Duodenal mucosa (tissue), 2 donors: ENCODE measurements at regions not wholly inside any gene's neighbourhood (a gene's known extent, or its start where the extent isn't known, plus 50 kb on each side); places are given as distances from the start of the nearest gene placed in this dataset.
"Not testable (repeated sequence)": the region's sequence is repeated elsewhere in the genome, so short reads cannot be mapped to it uniquely, and the experiment has no call there.

Source experiments
- H3K27ac ChIP-seq: one replicate; pipeline ENCODE4 v1.7.0; 2013; ENCODE audit warnings: low read depth, low read length
- H3K27me3 ChIP-seq, 2 donors: one replicate each; pipeline ENCODE4 v1.7.0; 2013; ENCODE audit warnings: low read length in 2 of 2, control low read depth in 1 of 2; ENCODE audit not compliant: insufficient read depth in 2 of 2, control insufficient read depth in 1 of 2
- H3K36me3 ChIP-seq, 2 donors: one replicate each; pipeline ENCODE4 v1.7.0; 2013; ENCODE audit warnings: low read length in 2 of 2, control low read depth in 1 of 2; ENCODE audit not compliant: insufficient read depth in 2 of 2, control insufficient read depth in 1 of 2
- H3K4me1 ChIP-seq, 2 donors: one replicate each; pipeline ENCODE4 v1.7.0; 2013; ENCODE audit warnings: low read length in 2 of 2, control low read depth in 1 of 2; ENCODE audit not compliant: insufficient read depth in 2 of 2, control insufficient read depth in 1 of 2
- H3K4me3 ChIP-seq, 2 donors: one replicate each; pipeline ENCODE4 v1.7.0; 2013; ENCODE audit warnings: low read length in 2 of 2, low read depth in 1 of 2
- H3K9ac ChIP-seq, 2 donors: one replicate each; pipeline ENCODE4 v1.7.0; 2013; ENCODE audit warnings: low read length in 2 of 2, low read depth in 1 of 2
- H3K9me3 ChIP-seq, 2 donors: one replicate each; pipeline ENCODE4 v1.7.0; 2013; ENCODE audit warnings: low read length in 2 of 2, control low read depth in 1 of 2; ENCODE audit not compliant: control insufficient read depth in 1 of 2

DNA sequence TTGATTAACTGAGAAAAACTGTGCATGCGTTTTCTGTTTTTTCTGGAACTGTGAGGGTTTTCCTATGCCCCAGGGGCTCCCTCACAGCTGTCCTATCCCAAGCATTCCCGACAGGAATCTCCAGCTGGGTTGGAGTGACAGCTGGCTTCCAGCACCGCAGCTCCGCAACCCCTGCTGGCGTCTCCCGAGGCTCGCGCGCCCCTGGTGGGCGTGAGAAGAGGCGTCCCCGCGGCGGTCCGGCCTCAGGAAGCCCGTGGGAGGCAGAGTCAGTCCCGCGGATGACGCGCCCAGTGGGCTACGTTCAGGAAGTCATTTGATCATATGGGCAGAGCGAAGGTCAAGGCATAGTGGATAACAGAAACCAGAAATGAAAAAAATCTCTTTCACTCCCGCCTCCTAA lies 821.9 kb downstream of the SPATA31A1 start:
- H3K4me3 ChIP-seq, H3K27me3 ChIP-seq, H3K4me1 ChIP-seq, H3K9ac ChIP-seq, H3K36me3 ChIP-seq, H3K9me3 ChIP-seq, H3K27ac ChIP-seq: not testable (repeated sequence)

DNA sequence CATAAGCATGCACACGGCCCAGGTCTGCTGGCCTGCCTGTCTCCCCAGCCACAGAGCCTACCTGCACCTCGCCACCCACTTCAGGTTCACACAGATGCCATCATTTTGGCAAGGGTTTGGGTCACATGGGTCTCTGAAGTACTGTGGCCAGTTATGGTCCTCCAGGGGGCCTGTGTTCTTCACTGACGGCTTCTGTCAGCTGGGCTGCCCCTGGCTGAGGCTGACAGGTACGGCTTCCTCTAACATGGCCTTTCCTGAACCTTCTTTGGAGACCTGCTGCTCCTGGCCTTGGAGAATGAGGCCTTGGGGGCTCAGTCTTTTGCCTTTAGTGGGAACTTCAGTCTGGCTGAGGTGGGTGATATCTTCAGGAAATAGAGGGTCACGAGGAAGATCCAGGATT lies 835.9 kb downstream of the SPATA31A1 start:
- not testable (repeated sequence) for H3K4me3 ChIP-seq, H3K9me3 ChIP-seq, H3K27ac ChIP-seq, H3K4me1 ChIP-seq, H3K27me3 ChIP-seq, H3K36me3 ChIP-seq, H3K9ac ChIP-seq

DNA sequence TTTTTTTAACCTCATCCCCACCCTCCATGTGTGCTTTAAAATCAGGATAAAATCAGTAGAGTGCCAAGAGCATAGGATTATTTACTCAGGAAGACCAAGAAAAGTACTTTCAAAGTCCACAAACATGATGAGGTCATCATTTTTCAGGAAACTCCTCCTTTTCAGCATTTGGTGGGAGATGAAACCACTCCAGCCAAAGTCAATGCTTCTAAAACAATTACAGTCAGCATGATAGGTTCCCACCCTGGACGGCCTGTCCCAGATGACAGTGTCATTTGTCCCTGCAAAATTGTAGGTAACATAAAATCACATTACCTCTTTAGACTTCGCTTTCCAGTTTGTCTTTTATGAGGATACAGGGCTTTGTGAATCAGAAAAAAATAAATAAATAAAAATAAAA lies 836.7 kb downstream of the SPATA31A1 start:
- H3K36me3 ChIP-seq, H3K4me3 ChIP-seq, H3K27me3 ChIP-seq, H3K4me1 ChIP-seq, H3K9me3 ChIP-seq, H3K27ac ChIP-seq, H3K9ac ChIP-seq: not testable (repeated sequence)

DNA sequence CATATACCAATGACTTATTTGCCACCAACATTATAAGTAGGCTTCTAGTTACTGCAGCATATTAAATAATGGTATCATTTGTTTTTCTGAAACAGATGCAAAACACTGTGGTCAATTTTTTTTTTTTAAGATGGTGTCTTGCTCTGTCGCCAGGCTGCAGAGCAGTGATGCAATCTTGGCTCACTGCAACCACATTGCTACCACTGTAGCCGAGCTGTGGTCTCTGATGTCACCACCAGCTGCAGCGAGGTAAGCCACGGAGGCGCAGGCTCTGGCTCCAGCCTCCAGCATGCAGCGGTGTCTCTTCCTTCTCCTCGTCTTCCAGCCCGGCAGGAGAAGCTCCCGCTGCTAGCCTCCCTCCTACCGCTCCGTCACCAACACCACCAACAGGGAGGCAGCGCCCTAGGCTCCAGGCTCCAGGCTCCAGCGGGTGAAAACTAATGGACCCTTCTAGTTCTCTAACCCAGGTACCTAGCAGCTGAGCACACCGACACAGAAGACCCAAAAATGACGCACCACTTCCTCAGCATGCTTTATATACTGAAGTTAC lies 840.8 kb downstream of the SPATA31A1 start:
- H3K9ac ChIP-seq, H3K4me3 ChIP-seq, H3K9me3 ChIP-seq, H3K27me3 ChIP-seq, H3K4me1 ChIP-seq, H3K36me3 ChIP-seq, H3K27ac ChIP-seq: not testable (repeated sequence)

DNA sequence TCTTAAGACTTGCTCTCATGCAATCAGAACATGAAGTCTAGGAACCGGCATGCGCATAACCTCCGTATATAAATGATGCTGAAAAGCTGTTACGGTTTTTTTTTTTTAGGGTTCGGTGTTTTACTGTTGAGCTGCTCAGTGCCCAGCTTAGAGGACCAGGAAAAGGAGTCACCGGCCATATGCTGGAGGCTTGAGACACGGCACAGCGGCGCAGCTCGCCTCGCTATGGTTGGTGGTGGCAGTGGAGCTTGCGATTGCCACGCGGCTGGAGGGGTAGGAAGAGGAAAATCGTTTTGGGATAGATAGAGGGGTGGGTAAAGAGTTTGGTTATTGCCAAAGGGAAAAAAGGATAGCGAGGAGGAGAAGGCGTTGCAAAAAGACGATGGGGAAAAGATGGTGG lies 841.3 kb downstream of the SPATA31A1 start:
- H3K4me3 ChIP-seq, H3K9ac ChIP-seq, H3K9me3 ChIP-seq, H3K36me3 ChIP-seq, H3K27me3 ChIP-seq, H3K27ac ChIP-seq, H3K4me1 ChIP-seq: not testable (repeated sequence)

DNA sequence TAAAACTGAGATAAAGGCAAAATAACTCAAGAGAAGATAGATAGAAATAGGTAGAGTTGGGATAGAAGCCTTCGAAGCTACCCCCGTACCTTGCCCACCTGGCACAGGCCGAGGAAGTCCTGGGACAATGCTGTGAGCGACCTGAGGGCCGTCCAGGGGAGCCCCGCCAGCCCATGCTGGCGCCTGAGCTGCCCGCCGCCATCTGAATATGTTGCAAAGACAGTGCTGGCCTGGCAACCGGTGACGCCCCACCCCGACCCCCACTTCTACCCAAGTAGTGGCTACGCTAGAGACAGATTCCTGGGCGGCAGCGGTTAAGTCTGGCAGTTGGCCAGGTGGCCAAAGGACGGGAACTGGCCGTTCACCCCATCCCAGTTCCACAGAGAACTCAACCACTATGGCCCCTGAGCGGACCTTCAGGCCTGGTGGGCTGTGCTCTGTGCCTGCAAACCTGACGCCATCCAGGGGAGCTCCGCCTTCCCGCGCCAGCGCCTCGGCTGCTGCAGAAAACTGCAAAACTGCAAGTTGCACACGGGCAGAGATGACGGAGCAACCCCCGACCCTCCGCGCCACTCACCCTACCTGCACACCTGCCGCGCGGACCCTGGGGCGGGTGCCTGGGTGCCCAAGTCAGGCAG lies 866.2 kb downstream of the SPATA31A1 start:
- H3K4me3 ChIP-seq, H3K4me1 ChIP-seq, H3K9ac ChIP-seq, H3K9me3 ChIP-seq, H3K27ac ChIP-seq, H3K27me3 ChIP-seq, H3K36me3 ChIP-seq: not testable (repeated sequence)

DNA sequence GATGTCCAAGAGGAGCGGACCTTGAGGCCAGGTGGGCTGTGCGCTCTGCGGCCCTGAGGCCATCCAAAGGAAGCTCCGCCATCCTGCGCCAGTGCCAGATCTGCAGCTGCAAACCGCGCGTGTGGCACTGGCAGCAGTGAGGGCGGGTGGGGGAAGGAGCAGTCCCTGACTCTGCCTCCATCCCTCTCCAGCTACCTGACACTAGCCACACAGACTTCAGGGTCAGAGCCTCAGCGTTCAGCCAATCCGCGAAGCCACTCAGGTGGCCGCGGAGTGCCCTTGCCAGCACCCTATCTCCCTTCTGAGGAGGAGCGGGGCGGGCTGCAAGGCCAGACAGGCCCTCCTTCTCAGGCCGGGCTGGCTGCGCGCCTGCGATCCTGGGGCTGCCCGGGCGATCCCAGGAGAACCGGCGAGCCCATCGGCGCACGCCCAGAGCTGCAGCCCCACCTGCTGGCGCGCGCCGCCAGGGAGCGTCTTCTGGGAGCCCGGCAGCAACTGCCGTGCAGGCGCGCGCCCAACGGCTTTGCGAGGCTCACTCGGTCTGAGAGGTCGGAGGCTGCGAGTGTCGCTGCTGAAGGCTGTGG lies 867.2 kb downstream of the SPATA31A1 start:
- H3K27me3 ChIP-seq, H3K36me3 ChIP-seq, H3K4me1 ChIP-seq, H3K9ac ChIP-seq, H3K9me3 ChIP-seq, H3K27ac ChIP-seq, H3K4me3 ChIP-seq: not testable (repeated sequence)

DNA sequence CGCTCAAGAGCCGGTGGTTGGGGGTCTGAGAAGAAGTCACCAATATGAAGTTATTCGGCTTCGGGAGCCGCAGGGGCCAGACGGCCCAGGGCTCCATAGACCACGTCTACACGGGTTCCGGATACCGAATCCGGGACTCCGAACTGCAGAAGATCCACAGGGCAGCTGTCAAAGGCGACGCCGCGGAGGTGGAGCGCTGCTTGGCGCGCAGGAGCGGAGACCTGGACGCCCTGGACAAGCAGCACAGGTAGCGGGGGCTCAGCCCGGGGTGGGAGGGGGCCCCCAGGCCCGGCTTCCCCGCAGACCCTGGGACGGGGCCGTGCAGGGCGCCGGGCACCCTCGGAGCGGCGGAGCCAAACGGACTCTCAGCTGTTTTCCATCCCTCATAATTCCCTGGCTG lies 867.9 kb downstream of the SPATA31A1 start:
- not testable (repeated sequence) for H3K9me3 ChIP-seq, H3K27me3 ChIP-seq, H3K9ac ChIP-seq, H3K4me3 ChIP-seq, H3K4me1 ChIP-seq, H3K27ac ChIP-seq, H3K36me3 ChIP-seq
